Small intestine (tissue), 7 donors: ENCODE measurements at regions not wholly inside any gene's neighbourhood (a gene's known extent, or its start where the extent isn't known, plus 50 kb on each side); places are given as distances from the start of the nearest gene placed in this dataset.

Experiments used
- DNase-seq, 2 donors: peaks; one replicate each; pipeline versions ENCODE4 v3.0.0 to v3.0.0-alpha.2; 2013
- FAIRE-seq: peaks from 2 replicates; lab custom pipeline; 2012; peaks lifted over from hg19 to GRCh38; lab: Jason Lieb, UNC
- H3K27ac ChIP-seq, 3 donors: one replicate each; pipeline ENCODE4 v1.5.1; 2013; ENCODE audit warnings: low read length in 2 of 3, mild to moderate bottlenecking in 2 of 3, control low read depth in 1 of 3, inconsistent platforms in 1 of 3, low read depth in 1 of 3, moderate library complexity in 1 of 3
- H3K27me3 ChIP-seq, 3 donors: one replicate each; pipeline ENCODE4 v1.6.1; 2013; ENCODE audit warnings: low read length in 3 of 3, inconsistent platforms in 1 of 3; ENCODE audit not compliant: control insufficient read depth in 3 of 3, insufficient read depth in 3 of 3
- H3K36me3 ChIP-seq, 3 donors: one replicate each; pipeline ENCODE4 v1.6.1; 2013; ENCODE audit warnings: low read length in 3 of 3, inconsistent platforms in 1 of 3, low read depth in 1 of 3, mild to moderate bottlenecking in 1 of 3, moderate library complexity in 1 of 3; ENCODE audit not compliant: control insufficient read depth in 3 of 3, insufficient read depth in 2 of 3
- H3K4me1 ChIP-seq, 3 donors: one replicate each; pipeline ENCODE4 v1.6.1; 2013; ENCODE audit warnings: low read length in 2 of 3, inconsistent platforms in 1 of 3, low read depth in 1 of 3, mild to moderate bottlenecking in 1 of 3, moderate library complexity in 1 of 3; ENCODE audit not compliant: control insufficient read depth in 3 of 3, insufficient read depth in 2 of 3
- H3K4me3 ChIP-seq, 3 donors: one replicate each; pipeline ENCODE4 v1.5.1; 2013; ENCODE audit warnings: low read length in 3 of 3, control low read depth in 1 of 3, inconsistent platforms in 1 of 3, low read depth in 1 of 3, mild to moderate bottlenecking in 1 of 3, moderate library complexity in 1 of 3
- H3K9me3 ChIP-seq, 2 donors: one replicate each; pipeline ENCODE4 v1.6.1; 2013; ENCODE audit warnings: low read depth in 1 of 2, low read length in 1 of 2; ENCODE audit not compliant: control insufficient read depth in 2 of 2, insufficient read depth in 1 of 2
- WGBS, 3 donors: extraction: QIAGEN DNeasy Blood & Tissue Kit; methylation state at CpG; one replicate each; pipeline ENCODE4 v1.1.7; 2013; 5-methylcytosine and 5-hydroxymethylcytosine counted together
- donor health status: healthy with polysubstance abuse.
- donor health status: control.
- donor health status: control.
- donor health status: Bipolar disorder and iron deficiency.
- donor health status: healthy.

GRCh38 chr5:112023766-112024165, 266.8 kb upstream of the NREP start:
- Histone ChIP-seq H3K36me3 (no peaks in the 10 kb centered on the region), H3K4me3 (no peak overlapping the region), H3K27ac (no peak overlapping the region), H3K4me1 (no peaks in the 10 kb centered on the region), H3K9me3 (peaks cover 0 to 2% of the 10 kb centered on the region in 2 donors), H3K27me3 (no peaks in the 10 kb centered on the region)
- DNase-seq (no peak), FAIRE-seq (no peak)
- WGBS, 3 donors = 80 to 86% (median 81%) methylated on average over 3 of the region's 3 CpGs

GRCh38 chr5:112018846-112019245, 261.9 kb upstream of the NREP start:
- H3K27me3 ChIP-seq = no peaks in the 10 kb centered on the region
- no peak overlapping the region for H3K4me3 ChIP-seq
- H3K4me1 ChIP-seq = no peaks in the 10 kb centered on the region
- H3K36me3 ChIP-seq = no peaks in the 10 kb centered on the region
- H3K27ac ChIP-seq = no peak overlapping the region
- FAIRE-seq (no peak), DNase-seq (no peak)
- 33 to 71% (median 52%) methylated on average over 2 of the region's 2 CpGs for WGBS, 3 donors
- H3K9me3 ChIP-seq = no peaks in the 10 kb centered on the region

- FAIRE-seq = no peak
- Histone ChIP-seq H3K4me3 (no peak overlapping the region), H3K36me3 (no peaks in the 10 kb centered on the region), H3K27me3 (no peaks in the 10 kb centered on the region), H3K9me3 (no peaks in the 10 kb centered on the region), H3K4me1 (no peaks in the 10 kb centered on the region), H3K27ac (no peak overlapping the region)
- DNase-seq = no peak
- 90 to 93% (median 92%) methylated on average over 5 of the region's 5 CpGs for WGBS, 3 donors
Observed at GRCh38 chr5:112016980-112017379, 260.0 kb upstream of the NREP start.

GRCh38 chr5:112014783-112015395, 257.9 kb upstream of the NREP start:
- DNase-seq = no peak
- H3K27ac ChIP-seq = no peak overlapping the region
- H3K27me3 ChIP-seq = no peaks in the 10 kb centered on the region
- H3K9me3 ChIP-seq = no peaks in the 10 kb centered on the region
- no peaks in the 10 kb centered on the region for H3K36me3 ChIP-seq
- H3K4me3 ChIP-seq = no peak overlapping the region
- no peaks in the 10 kb centered on the region for H3K4me1 ChIP-seq
- no peak for FAIRE-seq

GRCh38 chr5:112013660-112014059, 256.7 kb upstream of the NREP start:
- DNase-seq (no peak), FAIRE-seq (no peak)
- Histone ChIP-seq H3K4me3 (no peak overlapping the region), H3K4me1 (no peaks in the 10 kb centered on the region), H3K27me3 (no peaks in the 10 kb centered on the region), H3K36me3 (no peaks in the 10 kb centered on the region), H3K27ac (no peak overlapping the region), H3K9me3 (no peaks in the 10 kb centered on the region)

- FAIRE-seq (no peak), DNase-seq (no peak)
- no peaks in the 10 kb centered on the region for H3K4me1 ChIP-seq
- 8 to 29% (median 22%) methylated on average over 1 of the region's 1 CpG for WGBS, 3 donors
- H3K4me3 ChIP-seq = no peak overlapping the region
- H3K9me3 ChIP-seq = no peaks in the 10 kb centered on the region
- no peaks in the 10 kb centered on the region for H3K27me3 ChIP-seq
- H3K27ac ChIP-seq = no peak overlapping the region
- H3K36me3 ChIP-seq = no peaks in the 10 kb centered on the region
Observed at GRCh38 chr5:112012104-112012503, 255.1 kb upstream of the NREP start.

- H3K4me1 ChIP-seq = no peaks in the 10 kb centered on the region
- no peaks in the 10 kb centered on the region for H3K36me3 ChIP-seq
- no peak overlapping the region for H3K4me3 ChIP-seq
- DNase-seq = no peak
- FAIRE-seq = no peak
- H3K27ac ChIP-seq = no peak overlapping the region
- H3K9me3 ChIP-seq = no peaks in the 10 kb centered on the region
- H3K27me3 ChIP-seq = no peaks in the 10 kb centered on the region
- 83 to 89% (median 85%) methylated on average over 3 of the region's 3 CpGs for WGBS, 3 donors
Observed at GRCh38 chr5:112010475-112010874, 253.5 kb upstream of the NREP start.

GRCh38 chr5:112006721-112007120, 249.7 kb upstream of the NREP start:
- no peak overlapping the region for H3K27ac ChIP-seq
- no peaks in the 10 kb centered on the region for H3K36me3 ChIP-seq
- H3K4me3 ChIP-seq = no peak overlapping the region
- no peaks in the 10 kb centered on the region for H3K27me3 ChIP-seq
- no peak for DNase-seq
- FAIRE-seq = no peak
- H3K4me1 ChIP-seq = no peaks in the 10 kb centered on the region
- H3K9me3 ChIP-seq = no peaks in the 10 kb centered on the region

- FAIRE-seq = no peak
- Histone ChIP-seq H3K4me1 (no peaks in the 10 kb centered on the region), H3K4me3 (no peak overlapping the region), H3K9me3 (no peaks in the 10 kb centered on the region), H3K36me3 (no peaks in the 10 kb centered on the region), H3K27me3 (no peaks in the 10 kb centered on the region), H3K27ac (no peak overlapping the region)
- no peak for DNase-seq
Observed at GRCh38 chr5:112005623-112005930, 248.6 kb upstream of the NREP start.
